WTC11 (cell line): ENCODE measurements at regions not wholly inside any gene's neighbourhood (a gene's known extent, or its start where the extent isn't known, plus 50 kb on each side); places are given as distances from the start of the nearest gene placed in this dataset.

Experiments
- ATAC-seq: fragments of 200-7000 bp; cut with Tn5 transposase; 2 replicates; pipeline ENCODE4 v1.10.0; 2021; ENCODE audit warnings: mild to moderate bottlenecking, moderate library complexity
- CTCF ChIA-PET: fragments of 300-600 bp; sonication (Branson Sonifier 250); formaldehyde crosslinking; loops from one replicate; lab custom pipeline; 2021; ENCODE audit warnings: antibody characterized with exemption; lab: Charles Lee
- POLR2A ChIA-PET: fragments of 350-600 bp; sonication (Branson Sonifier 250); formaldehyde crosslinking; loops from one replicate; lab custom pipeline; 2021; ENCODE audit warnings: antibody characterized with exemption; lab: Charles Lee
- DNase-seq: peaks from one replicate; pipeline ENCODE4 v3.0.0; 2021; ENCODE audit warnings: low spot score
- H3K27ac Mint-ChIP-seq: 2 replicates; pipeline ENCODE4 v1.8.0; 2021; ENCODE audit warnings: mixed read lengths
- H3K27me3 Mint-ChIP-seq: 2 replicates; pipeline ENCODE4 v1.8.0; 2021; ENCODE audit warnings: low read depth, mild to moderate bottlenecking, moderate library complexity, mixed read lengths
- H3K36me3 Mint-ChIP-seq: 2 replicates; pipeline ENCODE4 v1.8.0; 2021; ENCODE audit warnings: mixed read lengths
- H3K4me1 Mint-ChIP-seq: 2 replicates; pipeline ENCODE4 v1.8.0; 2022; ENCODE audit warnings: mixed read lengths
- H3K4me3 Mint-ChIP-seq: 2 replicates; pipeline ENCODE4 v1.8.0; 2021; ENCODE audit warnings: mild to moderate bottlenecking, moderate library complexity, mixed read lengths
- H3K9me3 Mint-ChIP-seq: 2 replicates; pipeline ENCODE4 v1.8.0; 2021; ENCODE audit warnings: mixed read lengths
- ATF2 ChIP-seq: sonication (generic); formaldehyde crosslinking; IDR thresholded peaks from 2 replicates; pipeline ENCODE4 v1.8.1; 2022; ENCODE audit warnings: low read depth, missing genetic modification reagents, borderline replicate concordance
- CDX4 ChIP-seq: fragments of 250-450 bp; sonication (Bioruptor Pico); IDR thresholded peaks from 2 replicates; pipeline ENCODE4 v1.9.0; 2021; ENCODE audit warnings: moderate library complexity, mild to moderate bottlenecking, inconsistent platforms, borderline replicate concordance
- E2F1 ChIP-seq: sonication (generic); formaldehyde crosslinking; IDR thresholded peaks from 2 replicates; pipeline ENCODE4 v1.8.0; 2022; ENCODE audit warnings: mild to moderate bottlenecking, missing genetic modification reagents
- FOXK1 ChIP-seq: sonication (generic); formaldehyde crosslinking; IDR thresholded peaks from 2 replicates; pipeline ENCODE4 v1.8.0; 2022; ENCODE audit warnings: mild to moderate bottlenecking, moderate library complexity, missing genetic modification reagents
- GABPB1 ChIP-seq: sonication (generic); formaldehyde crosslinking; IDR thresholded peaks from 2 replicates; pipeline ENCODE4 v1.8.1; 2023; ENCODE audit warnings: mild to moderate bottlenecking, missing genetic modification reagents
- HMGA2 ChIP-seq: fragments of 250-450 bp; sonication (Bioruptor Pico); IDR thresholded peaks from 2 replicates; pipeline ENCODE4 v1.4.0; 2021; ENCODE audit warnings: mild to moderate bottlenecking, moderate library complexity
- JUN ChIP-seq: sonication (generic); formaldehyde crosslinking; IDR thresholded peaks from 2 replicates; pipeline ENCODE4 v1.8.0; 2023; ENCODE audit warnings: mild to moderate bottlenecking, missing genetic modification reagents
- KAT7 ChIP-seq: sonication (generic); formaldehyde crosslinking; IDR thresholded peaks from 2 replicates; pipeline ENCODE4 v1.8.1; 2023; ENCODE audit warnings: missing genetic modification reagents, mild to moderate bottlenecking, borderline replicate concordance
- OVOL2 ChIP-seq: fragments of 250-450 bp; sonication (Bioruptor Pico); IDR thresholded peaks from 2 replicates; pipeline ENCODE4 v1.9.0; 2021; ENCODE audit warnings: mild to moderate bottlenecking, borderline replicate concordance
- PRDM15 ChIP-seq: sonication (generic); formaldehyde crosslinking; IDR thresholded peaks from 2 replicates; pipeline ENCODE4 v1.8.0; 2022; ENCODE audit warnings: missing genetic modification reagents
- SP1 ChIP-seq: sonication (generic); formaldehyde crosslinking; conservative IDR thresholded peaks from 2 replicates; pipeline ENCODE4 v1.8.1; 2022; ENCODE audit warnings: missing genetic modification reagents
- STAT6 ChIP-seq: sonication (generic); formaldehyde crosslinking; conservative IDR thresholded peaks from 2 replicates; pipeline ENCODE4 v1.8.1; 2023; ENCODE audit warnings: mild to moderate bottlenecking, low read depth, missing genetic modification reagents, moderate library complexity
- ZNF121 ChIP-seq: sonication (generic); formaldehyde crosslinking; IDR thresholded peaks from 2 replicates; pipeline ENCODE4 v1.8.0; 2023; ENCODE audit warnings: missing genetic modification reagents
- ZNF425 ChIP-seq: fragments of 250-450 bp; sonication (Bioruptor Pico); conservative IDR thresholded peaks from 2 replicates; pipeline ENCODE4 v1.9.0; 2021; ENCODE audit warnings: mild to moderate bottlenecking

DNA sequence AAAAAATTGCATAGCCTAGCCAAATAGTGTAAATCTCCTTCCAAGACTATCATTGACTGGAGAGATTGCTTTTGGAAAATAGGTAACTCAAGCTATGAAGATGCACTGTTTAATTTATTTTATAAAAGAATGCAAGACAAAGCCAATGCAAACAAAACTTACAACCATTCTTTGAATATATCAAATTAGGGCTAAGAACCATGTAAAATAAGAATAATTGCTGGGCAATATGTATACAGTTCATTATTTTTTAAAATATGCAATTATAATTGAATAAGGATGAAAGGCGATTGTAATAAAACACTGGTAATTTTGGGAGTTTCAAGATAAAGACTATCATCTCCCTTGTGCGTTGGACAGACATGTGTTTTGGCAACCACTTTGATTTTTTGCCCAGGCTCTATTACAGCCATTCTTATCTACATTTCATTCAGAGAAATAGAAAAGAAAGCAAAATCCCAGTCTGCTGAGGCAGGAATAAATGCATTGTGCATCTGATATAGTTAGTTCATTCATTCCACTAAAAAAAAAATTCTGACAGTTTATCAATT is 242.3 kb upstream of the ROBO1 start (continued):
- TF ChIP-seq PRDM15 (CRISPR knock-in tag), result no peak
- no peak for TF ChIP-seq ZNF121 (CRISPR knock-in tag)
- no peak for TF ChIP-seq ZNF425 (CRISPR knock-in tag)
- TF ChIP-seq GABPB1, result no peak
- no peak for TF ChIP-seq JUN (CRISPR knock-in tag)
- TF ChIP-seq STAT6 (CRISPR knock-in tag), result no peak
- no peak for TF ChIP-seq KAT7 (CRISPR knock-in tag)
- no peak for TF ChIP-seq CDX4 (CRISPR knock-in tag)
- no peak for TF ChIP-seq E2F1 (CRISPR knock-in tag)
- no peak for TF ChIP-seq FOXK1 (CRISPR knock-in tag)
- TF ChIP-seq, all 79 proteins: peak for 0

DNA sequence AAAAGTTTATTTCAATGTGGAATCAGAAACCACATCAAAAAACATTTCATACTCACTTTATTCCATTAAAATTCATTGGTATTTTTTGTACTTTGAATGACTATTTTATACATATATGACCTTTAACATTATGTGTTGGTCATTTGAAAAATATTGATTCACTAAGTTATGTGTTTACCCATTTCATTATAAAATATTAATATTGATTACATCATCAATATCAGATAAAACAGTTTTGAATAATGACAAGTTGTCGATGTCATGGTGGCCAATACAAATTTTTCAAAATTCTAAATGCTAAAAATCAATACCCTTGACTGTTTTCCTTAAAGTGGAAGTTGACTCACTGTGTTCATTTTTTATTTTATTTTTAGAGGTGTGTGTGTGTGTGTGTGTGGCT is 239.7 kb upstream of the ROBO1 start:
- ATAC-seq (no peak), DNase-seq (no peak)
- CTCF ChIA-PET, result no interaction called here
- Mint-ChIP-seq H3K36me3 (0 out of 2 replicates have a peak, but pooled peaks cover 3% of the 10 kb centered on the region), H3K27me3 (no peaks in the 10 kb centered on the region), H3K9me3 (0 out of 2 replicates have a peak, but pooled peaks cover 3% of the 10 kb centered on the region), H3K4me3 (no peak overlapping the region), H3K27ac (no peak overlapping the region), H3K4me1 (peaks cover 12% of the 10 kb centered on the region)
- no peak for TF ChIP-seq SP1 (CRISPR knock-in tag)
- no peak for TF ChIP-seq ATF2 (CRISPR knock-in tag)
- TF ChIP-seq HMGA2 (CRISPR knock-in tag), result no peak
- TF ChIP-seq OVOL2, result no peak
- TF ChIP-seq, all 79 proteins: peak for 0
- POLR2A ChIA-PET, result no interaction called here
